GM23248 (cell line): ENCODE measurements at regions not wholly inside any gene's neighbourhood (a gene's known extent, or its start where the extent isn't known, plus 50 kb on each side); places are given as distances from the start of the nearest gene placed in this dataset.

Experiments used
- EZH2 ChIP-seq: fragments of 200-600 bp; sonication (generic); IDR thresholded peaks from 2 replicates; pipeline ENCODE4 v1.6.1; 2018; ENCODE audit warnings: antibody characterized with exemption, mild to moderate bottlenecking; ENCODE audit not compliant: insufficient read depth, poor library complexity, severe bottlenecking
- EZH2phosphoT487 ChIP-seq: fragments of 200-600 bp; sonication (generic); IDR thresholded peaks from 2 replicates; pipeline ENCODE4 v1.6.1; 2018; ENCODE audit warnings: antibody characterized with exemption, moderate library complexity, mild to moderate bottlenecking, low read depth; ENCODE audit not compliant: insufficient read depth

DNA sequence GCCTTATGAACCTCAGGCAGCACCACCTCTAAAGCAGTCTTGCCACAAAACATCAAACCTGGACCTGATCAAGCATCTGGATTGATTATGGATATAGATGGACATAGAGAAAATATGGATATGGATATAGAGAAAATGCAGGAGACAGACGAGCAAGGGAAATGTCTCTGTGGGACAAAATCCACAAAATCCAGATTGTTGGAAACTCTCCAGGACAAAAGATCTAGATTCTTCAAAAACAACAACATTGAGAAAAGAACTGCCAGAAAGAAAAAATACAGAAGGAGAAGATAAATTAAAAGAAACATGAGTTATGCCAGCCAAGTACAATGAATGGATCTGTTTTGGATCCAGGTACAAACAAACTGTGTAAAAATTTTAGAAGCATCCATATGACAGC lies 1176.5 kb downstream of the UQCRFS1 start:
- TF ChIP-seq EZH2phosphoT487 (no peak), EZH2 (no peak)
